ENCODE measurements at regions not wholly inside any gene's neighbourhood (a gene's known extent, or its start where the extent isn't known, plus 50 kb on each side); places are given as distances from the start of the nearest gene placed in this dataset.

DNA sequence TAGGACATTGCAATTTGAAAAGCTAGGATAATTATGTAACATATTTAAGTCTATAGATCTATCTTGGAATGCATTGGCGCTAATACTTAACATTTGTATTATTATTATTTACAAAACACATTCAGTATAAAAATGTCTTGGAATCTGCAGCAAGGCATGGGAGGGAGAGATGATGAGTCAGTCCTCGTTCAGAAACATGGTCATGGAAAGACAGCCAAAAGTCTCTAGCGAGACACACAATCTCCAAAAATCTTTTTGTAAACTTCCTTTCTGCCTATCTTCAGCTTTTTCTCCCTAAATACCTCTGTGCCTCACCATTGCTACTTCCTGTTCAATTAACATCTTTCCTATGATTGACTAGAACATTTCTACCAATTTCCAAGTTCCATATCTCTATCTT lies 188.4 kb upstream of the CACNA2D1 start:
- TF ChIP-seq, protein P1, sequence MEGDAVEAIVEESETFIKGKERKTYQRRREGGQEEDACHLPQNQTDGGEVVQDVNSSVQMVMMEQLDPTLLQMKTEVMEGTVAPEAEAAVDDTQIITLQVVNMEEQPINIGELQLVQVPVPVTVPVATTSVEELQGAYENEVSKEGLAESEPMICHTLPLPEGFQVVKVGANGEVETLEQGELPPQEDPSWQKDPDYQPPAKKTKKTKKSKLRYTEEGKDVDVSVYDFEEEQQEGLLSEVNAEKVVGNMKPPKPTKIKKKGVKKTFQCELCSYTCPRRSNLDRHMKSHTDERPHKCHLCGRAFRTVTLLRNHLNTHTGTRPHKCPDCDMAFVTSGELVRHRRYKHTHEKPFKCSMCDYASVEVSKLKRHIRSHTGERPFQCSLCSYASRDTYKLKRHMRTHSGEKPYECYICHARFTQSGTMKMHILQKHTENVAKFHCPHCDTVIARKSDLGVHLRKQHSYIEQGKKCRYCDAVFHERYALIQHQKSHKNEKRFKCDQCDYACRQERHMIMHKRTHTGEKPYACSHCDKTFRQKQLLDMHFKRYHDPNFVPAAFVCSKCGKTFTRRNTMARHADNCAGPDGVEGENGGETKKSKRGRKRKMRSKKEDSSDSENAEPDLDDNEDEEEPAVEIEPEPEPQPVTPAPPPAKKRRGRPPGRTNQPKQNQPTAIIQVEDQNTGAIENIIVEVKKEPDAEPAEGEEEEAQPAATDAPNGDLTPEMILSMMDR (IDR thresholded peaks at IDR 0.05; ENCODE audit: low read depth, low read length, missing input control): no peak
- TF ChIP-seq, protein P2, sequence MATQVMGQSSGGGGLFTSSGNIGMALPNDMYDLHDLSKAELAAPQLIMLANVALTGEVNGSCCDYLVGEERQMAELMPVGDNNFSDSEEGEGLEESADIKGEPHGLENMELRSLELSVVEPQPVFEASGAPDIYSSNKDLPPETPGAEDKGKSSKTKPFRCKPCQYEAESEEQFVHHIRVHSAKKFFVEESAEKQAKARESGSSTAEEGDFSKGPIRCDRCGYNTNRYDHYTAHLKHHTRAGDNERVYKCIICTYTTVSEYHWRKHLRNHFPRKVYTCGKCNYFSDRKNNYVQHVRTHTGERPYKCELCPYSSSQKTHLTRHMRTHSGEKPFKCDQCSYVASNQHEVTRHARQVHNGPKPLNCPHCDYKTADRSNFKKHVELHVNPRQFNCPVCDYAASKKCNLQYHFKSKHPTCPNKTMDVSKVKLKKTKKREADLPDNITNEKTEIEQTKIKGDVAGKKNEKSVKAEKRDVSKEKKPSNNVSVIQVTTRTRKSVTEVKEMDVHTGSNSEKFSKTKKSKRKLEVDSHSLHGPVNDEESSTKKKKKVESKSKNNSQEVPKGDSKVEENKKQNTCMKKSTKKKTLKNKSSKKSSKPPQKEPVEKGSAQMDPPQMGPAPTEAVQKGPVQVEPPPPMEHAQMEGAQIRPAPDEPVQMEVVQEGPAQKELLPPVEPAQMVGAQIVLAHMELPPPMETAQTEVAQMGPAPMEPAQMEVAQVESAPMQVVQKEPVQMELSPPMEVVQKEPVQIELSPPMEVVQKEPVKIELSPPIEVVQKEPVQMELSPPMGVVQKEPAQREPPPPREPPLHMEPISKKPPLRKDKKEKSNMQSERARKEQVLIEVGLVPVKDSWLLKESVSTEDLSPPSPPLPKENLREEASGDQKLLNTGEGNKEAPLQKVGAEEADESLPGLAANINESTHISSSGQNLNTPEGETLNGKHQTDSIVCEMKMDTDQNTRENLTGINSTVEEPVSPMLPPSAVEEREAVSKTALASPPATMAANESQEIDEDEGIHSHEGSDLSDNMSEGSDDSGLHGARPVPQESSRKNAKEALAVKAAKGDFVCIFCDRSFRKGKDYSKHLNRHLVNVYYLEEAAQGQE (IDR thresholded peaks at IDR 0.05): no peak
- TF ChIP-seq RAD21 (IDR thresholded peaks at IDR 0.05) (no peak), TAF1 (conservative IDR thresholded peaks at IDR 0.05) (no peak), JUND (IDR thresholded peaks at IDR 0.05) (no peak), FOXA1 (IDR thresholded peaks at IDR 0.05) (no peak), GABPA (IDR thresholded peaks at IDR 0.05 in 1 of 2, conservative IDR thresholded peaks at IDR 0.05 in 1 of 2) (no peak), YY1 (IDR thresholded peaks at IDR 0.05) (no peak)
- TF ChIP-seq, protein P3, sequence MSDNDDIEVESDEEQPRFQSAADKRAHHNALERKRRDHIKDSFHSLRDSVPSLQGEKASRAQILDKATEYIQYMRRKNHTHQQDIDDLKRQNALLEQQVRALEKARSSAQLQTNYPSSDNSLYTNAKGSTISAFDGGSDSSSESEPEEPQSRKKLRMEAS (IDR thresholded peaks at IDR 0.05): no peak
